GM19238 (cell line): ENCODE measurements at regions not wholly inside any gene's neighbourhood (a gene's known extent, or its start where the extent isn't known, plus 50 kb on each side); places are given as distances from the start of the nearest gene placed in this dataset.

Experiments used
- DNase-seq: peaks from one replicate; pipeline ENCODE4 v3.0.0; 2011; ENCODE audit warnings: low spot score; ENCODE audit not compliant: insufficient read length

DNA sequence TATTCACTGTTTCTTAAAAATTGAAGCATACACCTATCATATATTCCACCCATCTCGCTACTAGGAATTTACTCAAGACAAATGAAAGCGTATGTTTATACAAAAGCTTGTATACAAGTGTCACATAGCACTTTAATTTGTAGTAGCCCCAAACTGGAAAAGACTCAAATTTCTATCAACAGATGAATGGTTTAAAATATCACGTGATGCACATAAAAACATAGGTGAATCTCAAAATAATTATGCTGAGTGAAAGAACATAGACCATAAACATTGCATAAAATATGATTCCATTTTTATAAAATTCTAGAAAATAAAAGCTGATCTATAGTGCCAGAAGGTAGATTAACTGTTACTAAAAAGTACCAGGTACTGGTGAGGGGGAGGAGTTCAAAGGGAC is 392.9 kb upstream of the LRATD1 start:
- no peak for DNase-seq

DNA sequence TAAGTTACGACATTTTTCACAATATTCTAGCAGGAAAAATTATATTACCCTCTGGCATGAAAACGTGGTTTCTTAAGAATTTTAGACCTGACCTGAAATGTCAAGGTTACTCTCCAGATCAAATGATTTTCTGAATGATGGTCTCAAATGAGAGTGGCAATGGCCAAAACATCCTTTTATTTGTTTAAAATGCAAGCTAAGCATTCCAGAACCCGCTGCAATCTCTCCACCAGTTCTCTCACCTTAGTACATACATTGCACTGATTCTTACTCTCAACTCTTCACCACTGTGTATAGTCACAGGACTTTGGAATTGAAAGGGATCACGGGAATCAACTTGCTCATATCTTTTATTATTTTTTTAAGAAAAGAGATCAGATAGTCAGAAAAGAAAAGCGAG is 391.6 kb upstream of the LRATD1 start:
- DNase-seq = no peak

DNA sequence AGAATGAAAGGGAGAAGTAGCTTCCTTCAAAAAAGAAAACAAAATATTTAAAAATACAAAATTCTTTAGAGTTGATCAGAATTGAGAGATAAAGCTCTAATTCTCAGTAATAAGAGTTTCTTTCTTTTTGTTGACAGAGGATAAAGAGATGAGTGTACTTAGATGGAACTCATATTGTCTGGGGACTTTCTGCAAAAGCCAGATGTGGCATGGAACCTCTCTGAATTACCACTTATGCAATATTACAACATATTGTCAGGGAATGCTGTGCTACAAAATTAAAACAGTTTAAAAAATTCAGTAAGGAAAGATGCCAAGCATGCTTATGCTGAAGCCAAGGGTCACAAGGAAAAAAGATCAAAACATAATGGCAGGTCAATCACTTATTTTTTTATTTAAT is 386.6 kb upstream of the LRATD1 start:
- DNase-seq = no peak

DNA sequence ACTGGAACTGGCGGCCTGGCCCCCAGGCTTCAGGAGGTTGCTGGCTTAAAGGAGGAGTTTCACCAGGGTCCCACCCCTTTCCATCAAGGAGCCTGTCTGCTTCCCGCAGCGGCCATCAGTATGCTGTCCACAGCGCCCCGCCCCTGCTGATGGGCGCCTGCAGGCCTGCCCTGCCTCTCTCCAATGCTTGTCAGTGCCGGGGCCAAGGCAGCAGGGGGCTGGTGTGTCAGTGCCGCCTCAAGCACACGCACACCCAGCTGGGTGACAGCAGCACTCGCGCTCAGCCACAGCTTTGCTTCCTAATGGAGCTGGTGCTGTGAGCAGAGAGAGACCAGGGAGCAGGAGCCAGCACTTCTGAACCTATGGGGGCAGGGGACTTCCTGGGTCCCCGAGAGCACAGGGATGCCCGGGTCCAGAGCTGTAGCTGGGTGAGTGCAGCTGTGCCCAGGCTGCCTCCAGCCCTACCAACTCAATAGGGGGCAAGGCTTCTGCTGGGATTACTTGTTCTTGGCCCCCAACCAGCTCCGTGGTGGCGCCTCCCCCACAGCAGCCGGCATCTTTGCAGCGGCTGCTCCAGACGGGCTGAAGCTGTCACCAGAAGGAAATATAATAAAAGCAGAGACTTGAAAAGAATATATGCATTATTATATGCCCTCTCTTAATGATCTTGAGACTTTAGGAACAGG is 377.2 kb upstream of the LRATD1 start:
- no peak for DNase-seq

DNA sequence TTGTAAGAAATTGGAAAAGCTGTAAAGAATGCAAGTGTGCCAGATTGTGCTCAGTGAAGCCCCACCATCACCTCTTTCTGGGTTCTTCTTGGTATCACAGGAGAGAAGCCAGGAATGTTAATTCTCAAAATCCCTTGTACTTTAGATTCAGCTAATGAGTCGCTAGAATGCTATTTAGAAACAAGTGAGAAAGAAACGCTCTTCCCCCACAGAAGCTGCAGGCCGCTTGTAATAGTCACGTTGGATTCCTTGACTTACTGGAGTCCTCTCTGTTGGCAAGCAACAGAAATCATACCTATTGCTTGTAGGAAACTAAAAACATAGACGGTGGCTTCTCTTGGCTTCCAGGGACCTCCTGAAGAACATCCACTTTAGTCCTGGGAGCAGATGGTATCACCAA is 375.6 kb upstream of the LRATD1 start:
- no peak for DNase-seq

DNA sequence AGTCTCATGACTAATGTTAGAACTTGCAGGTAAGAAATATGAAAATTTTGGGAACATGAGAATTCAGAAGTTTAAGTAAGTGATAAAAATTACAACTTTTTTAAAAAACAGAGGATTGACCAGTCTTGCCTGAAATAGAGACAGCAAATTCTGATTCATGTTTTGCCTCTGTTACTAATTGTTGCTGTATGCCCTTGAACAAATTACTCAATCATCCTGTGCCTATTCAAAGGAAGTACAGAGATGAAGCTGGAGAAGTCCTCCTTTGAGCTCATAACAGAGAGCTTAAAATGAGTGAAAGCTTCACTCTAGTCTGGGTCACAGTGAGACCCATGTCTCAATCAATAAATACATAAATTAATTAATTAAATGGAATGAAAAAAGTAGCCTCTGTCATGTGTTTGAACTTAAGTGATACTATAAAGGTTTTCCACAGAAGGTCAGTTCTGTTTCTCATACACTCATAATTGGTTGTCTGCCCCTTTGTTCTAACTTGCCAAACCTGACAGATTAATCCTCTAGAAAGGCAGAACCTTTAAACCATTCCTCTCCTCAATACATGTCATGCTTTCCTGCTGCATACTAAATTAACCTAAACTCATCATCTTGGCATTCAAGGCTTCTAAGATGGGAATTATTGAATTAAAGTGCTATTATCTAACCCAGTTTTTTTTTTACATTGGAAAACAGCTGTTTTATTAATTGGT is 374.6 kb upstream of the LRATD1 start:
- DNase-seq = no peak

DNA sequence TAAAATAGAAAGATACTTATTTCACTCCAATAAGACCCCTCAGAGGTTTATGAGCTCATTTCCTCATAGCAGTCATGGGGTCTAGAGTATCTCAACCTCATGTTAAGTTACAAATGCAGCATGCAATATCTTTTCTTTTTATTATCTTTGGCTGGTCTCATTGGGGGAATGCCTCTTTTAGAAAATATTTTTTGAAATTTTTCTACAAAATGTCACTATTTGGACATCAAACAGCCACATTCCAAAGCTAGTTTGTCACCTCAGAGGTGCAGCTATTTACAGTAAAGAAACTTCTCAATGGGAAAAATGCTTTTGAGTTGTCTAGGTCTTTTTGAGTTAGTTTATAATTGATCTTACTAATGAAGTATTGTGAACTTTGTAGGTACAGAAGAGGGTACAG is 370.7 kb upstream of the LRATD1 start:
- DNase-seq = no peak

DNA sequence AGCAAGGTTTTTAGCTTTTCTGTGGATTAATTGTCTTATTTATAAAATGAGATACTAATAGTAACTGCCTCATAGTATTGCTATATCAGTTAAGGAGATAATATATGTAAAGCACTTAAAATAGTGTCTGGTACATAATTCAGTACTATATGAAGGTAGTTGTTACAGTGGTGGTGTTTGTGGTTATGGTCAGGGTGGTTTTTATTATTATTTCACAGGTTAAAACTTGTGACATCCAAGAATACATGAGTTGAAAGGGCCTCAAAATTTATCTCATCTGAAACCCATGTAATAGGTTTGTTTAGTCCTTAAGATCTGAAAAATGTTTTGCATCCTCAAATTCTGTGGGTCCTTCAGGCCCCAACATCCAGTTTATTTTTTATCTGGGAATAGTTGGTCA is 369.5 kb upstream of the LRATD1 start:
- no peak for DNase-seq

DNA sequence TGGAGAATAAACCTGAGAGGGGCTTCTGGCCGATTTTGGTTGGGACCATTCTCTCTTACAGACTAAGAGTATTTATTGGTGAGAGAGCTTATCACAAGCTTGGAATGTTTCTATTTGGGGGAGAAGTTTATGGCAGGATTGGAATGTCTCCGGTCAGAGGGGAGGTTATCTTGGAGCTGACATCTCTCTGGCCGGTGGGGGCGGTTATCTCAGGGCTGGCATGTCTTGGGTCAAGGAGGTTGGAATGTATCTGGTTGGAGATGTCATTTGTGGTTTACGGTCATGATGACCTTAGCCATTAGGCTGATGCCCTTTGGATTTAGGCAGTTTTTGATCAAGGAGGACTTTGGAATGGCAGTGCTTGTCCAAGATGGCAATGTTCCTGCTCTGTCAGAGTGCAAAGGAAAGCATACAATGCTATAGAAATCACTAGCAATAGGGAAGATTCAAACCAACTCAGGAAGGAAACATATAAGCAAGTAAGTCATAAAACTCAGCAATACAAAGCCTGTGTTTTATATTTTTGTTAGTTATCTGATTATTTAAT is 362.4 kb upstream of the LRATD1 start:
- DNase-seq = no peak

DNA sequence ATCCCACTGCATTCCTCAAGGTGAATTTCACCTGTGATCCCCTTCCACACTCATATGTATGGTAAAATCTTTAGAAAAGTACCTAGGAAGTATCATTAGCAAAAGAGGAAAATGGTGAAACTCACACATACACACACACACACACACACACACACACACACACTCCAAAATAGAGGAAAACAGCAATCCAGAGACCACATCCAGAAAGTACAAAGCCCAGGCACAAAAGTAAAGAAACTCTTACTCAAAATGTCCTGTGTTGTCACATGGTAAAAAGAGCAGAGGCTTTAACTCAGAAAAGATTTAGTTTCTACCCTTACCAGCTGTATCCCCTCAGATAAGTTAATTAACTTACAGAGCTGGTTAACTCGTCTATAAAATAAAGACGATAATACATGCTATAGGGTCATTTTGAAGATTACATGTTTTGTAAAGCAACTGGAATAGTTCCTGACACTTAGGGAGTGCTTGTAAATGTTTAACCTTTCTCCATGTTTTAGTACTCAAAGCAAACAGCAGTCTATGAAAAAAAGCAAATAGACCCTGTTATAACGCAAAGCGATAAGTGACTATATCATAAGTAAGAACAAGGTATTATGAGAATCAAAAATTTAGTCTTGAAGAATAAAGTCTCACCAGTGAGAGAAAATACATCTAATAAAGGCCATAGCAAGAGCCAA is 360.0 kb upstream of the LRATD1 start:
- no peak for DNase-seq

DNA sequence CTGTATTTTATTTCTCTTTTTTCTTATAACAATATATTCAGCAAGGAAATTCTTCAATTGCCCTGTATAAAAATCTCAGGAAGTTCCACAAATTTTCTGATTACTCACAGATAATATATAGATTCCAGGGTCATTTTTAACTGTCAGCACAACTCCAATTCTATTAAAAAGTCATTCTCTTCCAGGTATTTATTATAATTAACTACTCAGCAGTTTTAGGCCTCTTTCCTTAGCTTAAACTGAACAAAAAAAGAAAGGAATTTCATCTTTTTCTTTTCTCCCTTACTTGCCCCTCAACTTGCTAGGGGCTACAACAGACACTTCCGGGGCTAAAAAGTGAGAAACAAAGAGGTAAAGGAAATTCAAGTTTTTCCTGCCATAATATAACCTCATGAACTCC is 358.9 kb upstream of the LRATD1 start:
- no peak for DNase-seq

DNA sequence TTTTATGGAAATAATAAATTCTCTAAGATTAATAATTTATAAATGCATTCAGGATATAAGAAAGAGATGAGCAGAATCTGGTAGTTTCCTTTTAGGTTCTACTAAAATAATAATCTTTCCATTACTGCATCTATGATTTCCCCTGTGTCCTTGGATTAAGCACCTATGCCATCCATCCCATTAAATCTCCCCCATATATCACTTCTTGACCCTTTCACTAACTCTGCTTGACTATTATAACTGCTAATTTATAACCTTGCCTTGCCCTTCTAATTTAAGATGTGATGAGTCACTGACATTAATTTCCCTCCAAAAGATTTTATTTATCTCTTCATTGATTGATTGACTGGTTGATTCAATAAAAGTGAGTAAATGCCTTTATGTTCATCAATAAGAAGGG is 348.3 kb upstream of the LRATD1 start:
- no peak for DNase-seq

DNA sequence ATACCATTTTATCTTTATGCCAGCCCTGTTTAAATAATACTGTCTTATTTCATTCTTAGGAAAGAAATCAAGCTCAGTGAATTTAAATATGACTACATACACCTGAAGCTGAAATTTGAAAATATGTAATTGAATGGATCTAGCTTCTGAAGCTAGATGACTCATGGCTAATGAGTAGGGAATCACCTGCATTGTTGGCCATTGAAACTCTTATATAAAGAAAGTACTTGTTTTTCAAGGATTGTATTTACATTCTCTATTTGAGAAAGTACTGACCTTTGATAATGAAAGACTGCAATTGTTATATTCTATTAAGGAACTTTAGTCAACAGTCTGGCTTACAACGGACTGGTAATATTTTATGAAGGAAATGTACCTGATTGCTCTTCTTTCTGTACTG is 346.7 kb upstream of the LRATD1 start:
- DNase-seq = no peak

DNA sequence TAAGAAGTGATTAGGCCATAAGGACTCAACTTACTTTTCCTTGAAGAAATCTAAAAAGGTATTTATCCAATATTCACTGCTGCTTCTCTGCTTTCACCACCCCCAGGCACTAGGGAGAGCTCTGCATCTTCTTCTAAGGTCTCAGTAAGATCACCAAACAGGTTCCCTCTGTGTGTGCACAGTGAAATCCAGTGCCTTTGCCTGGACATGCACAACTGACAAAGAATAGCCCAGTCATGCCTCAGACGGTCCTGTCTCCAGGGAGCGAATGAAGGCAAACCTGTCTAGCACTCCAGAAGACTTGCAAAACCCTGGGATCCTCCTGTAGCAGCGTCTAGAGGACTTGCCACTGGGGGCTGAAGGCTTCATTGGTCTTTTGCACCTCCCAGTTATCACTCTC is 344.5 kb upstream of the LRATD1 start:
- no peak for DNase-seq

DNA sequence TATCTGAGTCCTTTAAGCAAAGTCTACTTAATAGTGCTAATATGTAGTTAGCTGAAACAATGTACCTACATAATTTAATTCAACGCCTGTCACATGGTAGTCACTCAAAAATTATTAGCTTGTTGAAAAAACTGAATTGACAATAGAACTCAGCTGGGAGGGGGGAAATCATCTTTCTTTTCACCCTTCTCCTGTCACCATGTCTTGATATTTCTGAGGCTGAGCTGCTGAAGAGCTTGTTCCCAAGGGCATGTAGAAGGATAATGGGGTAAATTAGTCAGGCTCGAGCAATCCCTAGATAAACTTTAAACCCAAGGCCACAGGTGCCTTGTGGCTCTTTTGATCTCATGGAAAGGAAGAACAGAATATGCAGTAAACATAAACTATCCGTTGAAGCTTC is 339.6 kb upstream of the LRATD1 start:
- DNase-seq = no peak

DNA sequence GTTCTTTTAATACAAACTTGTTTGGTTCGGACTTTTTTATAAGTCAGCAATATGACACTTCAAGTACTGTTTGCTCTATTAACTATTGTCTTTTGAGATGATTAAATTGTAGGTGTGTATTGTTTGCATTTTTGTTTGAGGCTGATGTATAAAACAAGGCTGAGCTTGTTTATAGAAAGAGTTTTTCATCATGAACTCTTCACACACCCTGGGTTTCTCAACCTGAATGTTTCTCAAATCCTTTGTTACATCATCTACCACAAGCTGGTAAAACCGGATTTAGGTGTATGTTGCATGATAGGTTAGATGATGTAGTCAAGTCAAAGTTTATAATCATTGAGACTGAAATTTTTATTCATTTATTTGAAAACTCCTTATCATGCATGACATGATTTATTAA is 335.2 kb upstream of the LRATD1 start:
- DNase-seq = no peak

DNA sequence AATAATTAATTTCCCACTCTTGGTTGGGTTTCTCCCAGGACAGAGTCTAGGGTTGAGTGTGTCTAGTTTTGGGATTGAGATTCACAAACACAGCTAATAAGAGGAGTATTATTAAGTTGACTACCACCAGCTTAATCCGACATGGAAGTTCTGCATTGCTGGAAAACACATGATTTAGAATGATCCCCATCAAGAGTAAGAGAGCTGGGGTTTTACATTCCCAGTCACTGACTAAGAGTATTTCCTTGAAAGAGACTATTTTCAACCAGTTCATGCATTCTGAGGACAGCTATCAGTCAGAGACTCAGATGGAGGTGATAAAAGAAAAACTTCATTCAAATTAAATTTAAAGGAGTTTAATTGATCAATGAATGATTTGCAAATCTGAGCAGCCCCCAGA is 334.6 kb upstream of the LRATD1 start:
- no peak for DNase-seq

DNA sequence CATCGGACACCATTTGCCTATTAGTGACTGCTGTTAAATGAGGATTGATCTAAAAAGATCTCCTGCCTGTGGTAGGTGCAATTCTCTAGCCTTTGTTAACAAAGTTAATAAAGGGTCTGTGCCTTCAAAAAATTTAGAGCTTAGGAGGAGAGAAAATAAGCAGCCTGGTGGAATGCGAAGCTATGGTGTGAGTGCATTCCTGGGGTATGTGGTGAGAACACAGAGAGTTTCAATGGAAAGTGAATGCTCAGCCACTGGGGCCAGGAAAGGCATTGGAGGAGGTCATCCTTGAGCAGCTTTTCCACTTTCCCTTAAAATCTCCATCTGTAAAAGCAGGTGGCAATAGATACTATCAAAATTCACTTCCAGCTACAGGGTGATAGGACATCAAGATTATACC is 331.2 kb upstream of the LRATD1 start:
- no peak for DNase-seq

DNA sequence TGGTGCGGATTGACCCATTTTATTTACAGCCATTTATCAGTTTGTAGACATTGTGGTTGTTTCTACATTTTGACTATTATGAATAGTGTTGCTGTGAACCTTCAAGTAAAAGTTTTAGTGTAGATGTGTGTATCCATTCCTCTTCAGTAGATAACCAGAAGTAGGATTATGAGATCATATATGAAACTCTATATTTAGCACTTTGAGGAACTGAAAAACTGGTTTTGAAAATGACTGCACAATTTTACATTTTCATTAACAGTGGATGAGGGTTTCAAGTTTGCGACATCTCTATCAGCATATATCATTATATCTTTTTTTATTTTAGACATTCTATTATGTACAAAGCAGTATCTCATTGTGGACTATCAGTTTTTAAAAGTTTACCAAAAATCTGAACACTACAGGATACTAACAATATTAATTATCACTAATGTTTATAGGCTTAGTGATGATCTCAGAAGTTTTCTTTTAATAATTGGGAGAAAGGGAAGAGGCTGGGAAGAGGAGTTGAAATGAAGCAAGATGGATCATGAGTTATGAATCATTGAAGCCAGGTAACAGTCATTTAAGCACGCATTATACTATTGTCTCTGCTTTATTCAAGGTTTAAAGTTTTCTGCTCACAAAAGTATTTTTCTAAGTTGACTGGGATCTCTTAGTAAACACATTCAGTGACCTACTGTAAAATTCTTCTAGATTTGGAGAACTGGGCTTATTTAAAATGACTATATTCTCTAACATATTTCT is 329.0 kb upstream of the LRATD1 start:
- DNase-seq = no peak

DNA sequence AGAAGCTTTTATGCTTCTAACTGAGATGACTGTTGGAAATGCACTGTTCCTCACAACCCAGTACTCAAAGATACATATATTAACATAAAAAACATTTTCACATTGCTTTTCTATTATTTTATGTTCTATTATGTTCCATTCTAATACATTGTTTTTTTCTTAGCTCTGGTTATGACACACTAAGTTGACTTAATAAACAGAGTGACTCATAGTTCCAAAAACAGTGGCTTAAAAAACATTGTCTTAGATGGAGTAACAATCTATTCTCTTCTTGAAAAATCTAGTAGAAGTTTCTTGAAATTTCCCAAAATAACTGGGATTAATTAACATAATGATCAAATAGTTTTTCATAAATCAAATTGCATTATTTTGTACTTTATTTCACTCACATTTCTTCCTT is 328.2 kb upstream of the LRATD1 start:
- DNase-seq = no peak

DNA sequence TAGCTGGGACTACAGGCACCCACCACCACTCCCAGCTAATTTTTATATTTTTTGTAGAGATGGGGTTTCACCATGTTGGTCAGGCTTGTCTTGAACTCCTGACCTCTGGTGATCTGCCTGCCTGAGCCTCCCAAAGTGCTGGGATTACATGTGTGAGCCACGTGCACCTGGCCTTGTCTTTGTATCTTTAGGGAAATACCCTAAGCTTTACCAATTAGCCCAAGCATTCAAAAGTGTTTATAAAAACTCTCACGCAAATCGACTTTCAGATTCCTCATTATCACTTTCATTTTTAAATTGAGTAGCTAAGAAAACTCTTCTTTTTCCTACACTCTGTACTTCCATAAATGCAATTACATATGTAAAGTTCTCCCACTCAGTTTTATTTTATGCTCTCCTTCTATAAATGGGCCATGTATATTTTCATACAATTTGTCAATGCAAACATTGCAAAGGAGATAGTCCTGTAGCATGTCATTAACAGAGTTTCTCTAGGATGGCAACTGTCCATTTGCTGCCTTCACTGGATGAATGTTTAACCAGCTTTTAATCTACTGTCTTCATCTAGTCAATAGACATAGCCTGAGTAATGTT is 326.2 kb upstream of the LRATD1 start:
- DNase-seq = no peak
